WTC11 (cell line): ENCODE measurements at regions not wholly inside any gene's neighbourhood (a gene's known extent, or its start where the extent isn't known, plus 50 kb on each side); places are given as distances from the start of the nearest gene placed in this dataset.

Experiments used
- ATAC-seq: fragments of 200-7000 bp; cut with Tn5 transposase; 2 replicates; pipeline ENCODE4 v1.10.0; 2021; ENCODE audit warnings: mild to moderate bottlenecking, moderate library complexity
- CTCF ChIA-PET: fragments of 300-600 bp; sonication (Branson Sonifier 250); formaldehyde crosslinking; loops from one replicate; lab custom pipeline; 2021; ENCODE audit warnings: antibody characterized with exemption; lab: Charles Lee
- POLR2A ChIA-PET: fragments of 350-600 bp; sonication (Branson Sonifier 250); formaldehyde crosslinking; loops from one replicate; lab custom pipeline; 2021; ENCODE audit warnings: antibody characterized with exemption; lab: Charles Lee
- DNase-seq: peaks from one replicate; pipeline ENCODE4 v3.0.0; 2021; ENCODE audit warnings: low spot score
- H3K27ac Mint-ChIP-seq: 2 replicates; pipeline ENCODE4 v1.8.0; 2021; ENCODE audit warnings: mixed read lengths
- H3K27me3 Mint-ChIP-seq: 2 replicates; pipeline ENCODE4 v1.8.0; 2021; ENCODE audit warnings: low read depth, mild to moderate bottlenecking, moderate library complexity, mixed read lengths
- H3K36me3 Mint-ChIP-seq: 2 replicates; pipeline ENCODE4 v1.8.0; 2021; ENCODE audit warnings: mixed read lengths
- H3K4me1 Mint-ChIP-seq: 2 replicates; pipeline ENCODE4 v1.8.0; 2022; ENCODE audit warnings: mixed read lengths
- H3K4me3 Mint-ChIP-seq: 2 replicates; pipeline ENCODE4 v1.8.0; 2021; ENCODE audit warnings: mild to moderate bottlenecking, moderate library complexity, mixed read lengths
- H3K9me3 Mint-ChIP-seq: 2 replicates; pipeline ENCODE4 v1.8.0; 2021; ENCODE audit warnings: mixed read lengths
- CBFB ChIP-seq: sonication (generic); formaldehyde crosslinking; IDR thresholded peaks from 2 replicates; pipeline ENCODE4 v1.8.1; 2022; ENCODE audit warnings: mild to moderate bottlenecking, low read depth, missing genetic modification reagents
- CTCF ChIP-seq: fragments of 200-600 bp; IDR thresholded peaks from 2 replicates; pipeline ENCODE4 v1.8.0; 2022; ENCODE audit warnings: antibody characterized with exemption
- E2F1 ChIP-seq: sonication (generic); formaldehyde crosslinking; IDR thresholded peaks from 2 replicates; pipeline ENCODE4 v1.8.0; 2022; ENCODE audit warnings: mild to moderate bottlenecking, missing genetic modification reagents
- E2F5 ChIP-seq: sonication (generic); formaldehyde crosslinking; IDR thresholded peaks from 2 replicates; pipeline ENCODE4 v1.8.1; 2022; ENCODE audit warnings: mild to moderate bottlenecking, moderate library complexity, missing genetic modification reagents
- ELF4 ChIP-seq: sonication (generic); formaldehyde crosslinking; IDR thresholded peaks from 2 replicates; pipeline ENCODE4 v1.8.1; 2022; ENCODE audit warnings: low read depth, mild to moderate bottlenecking, moderate library complexity, missing genetic modification reagents
- EMX1 ChIP-seq: fragments of 250-450 bp; sonication (Bioruptor Pico); IDR thresholded peaks from 2 replicates; pipeline ENCODE4 v1.8.0; 2021; ENCODE audit warnings: mild to moderate bottlenecking
- JAZF1 ChIP-seq: fragments of 250-450 bp; sonication (Bioruptor Pico); IDR thresholded peaks from 2 replicates; pipeline ENCODE4 v1.9.0; 2021; ENCODE audit warnings: moderate library complexity, mild to moderate bottlenecking, inconsistent platforms
- JUN ChIP-seq: sonication (generic); formaldehyde crosslinking; IDR thresholded peaks from 2 replicates; pipeline ENCODE4 v1.8.0; 2023; ENCODE audit warnings: mild to moderate bottlenecking, missing genetic modification reagents
- MAX ChIP-seq: sonication (generic); formaldehyde crosslinking; IDR thresholded peaks from 2 replicates; pipeline ENCODE4 v1.8.0; 2022; ENCODE audit warnings: mild to moderate bottlenecking, missing genetic modification reagents
- NFYB ChIP-seq: sonication (generic); formaldehyde crosslinking; conservative IDR thresholded peaks from 2 replicates; pipeline ENCODE4 v1.8.0; 2022; ENCODE audit warnings: low read depth, missing genetic modification reagents
- PREB ChIP-seq: sonication (generic); formaldehyde crosslinking; IDR thresholded peaks from 2 replicates; pipeline ENCODE4 v1.8.1; 2022; ENCODE audit warnings: mild to moderate bottlenecking, missing genetic modification reagents, moderate library complexity, borderline replicate concordance
- RORB ChIP-seq: fragments of 250-450 bp; sonication (Bioruptor Pico); IDR thresholded peaks from 2 replicates; pipeline ENCODE4 v1.9.0; 2021; ENCODE audit warnings: mild to moderate bottlenecking
- SMAD4 ChIP-seq: sonication (generic); formaldehyde crosslinking; IDR thresholded peaks from 2 replicates; pipeline ENCODE4 v1.8.0; 2022; ENCODE audit warnings: mild to moderate bottlenecking, missing genetic modification reagents
- SP1 ChIP-seq: sonication (generic); formaldehyde crosslinking; conservative IDR thresholded peaks from 2 replicates; pipeline ENCODE4 v1.8.1; 2022; ENCODE audit warnings: missing genetic modification reagents
- TEAD1 ChIP-seq: sonication (generic); formaldehyde crosslinking; IDR thresholded peaks from 2 replicates; pipeline ENCODE4 v1.8.0; 2022; ENCODE audit warnings: mild to moderate bottlenecking, missing genetic modification reagents
- ZBTB21 ChIP-seq: sonication (generic); formaldehyde crosslinking; IDR thresholded peaks from 2 replicates; pipeline ENCODE4 v1.8.1; 2023; ENCODE audit warnings: mild to moderate bottlenecking, missing genetic modification reagents, borderline replicate concordance
- ZNF121 ChIP-seq: sonication (generic); formaldehyde crosslinking; IDR thresholded peaks from 2 replicates; pipeline ENCODE4 v1.8.0; 2023; ENCODE audit warnings: missing genetic modification reagents
- ZNF425 ChIP-seq: fragments of 250-450 bp; sonication (Bioruptor Pico); conservative IDR thresholded peaks from 2 replicates; pipeline ENCODE4 v1.9.0; 2021; ENCODE audit warnings: mild to moderate bottlenecking
- ZNF671 ChIP-seq: fragments of 250-450 bp; sonication (Bioruptor Pico); IDR thresholded peaks from 2 replicates; pipeline ENCODE4 v1.8.0; 2021; ENCODE audit warnings: mild to moderate bottlenecking
- TF ChIP-seq, protein P1 (sequence below): sonication (generic); formaldehyde crosslinking; IDR thresholded peaks from 2 replicates; pipeline ENCODE4 v1.8.0; 2023; ENCODE audit warnings: mild to moderate bottlenecking, missing genetic modification reagents
- TF ChIP-seq, protein P2 (sequence below): sonication (generic); formaldehyde crosslinking; IDR thresholded peaks from 2 replicates; pipeline ENCODE4 v1.8.1; 2023; ENCODE audit warnings: mild to moderate bottlenecking, missing genetic modification reagents

GRCh38 chr7:116390363-116390762 lies 109.2 kb upstream of the CAV2 start (continued):
- TF ChIP-seq, protein P1, sequence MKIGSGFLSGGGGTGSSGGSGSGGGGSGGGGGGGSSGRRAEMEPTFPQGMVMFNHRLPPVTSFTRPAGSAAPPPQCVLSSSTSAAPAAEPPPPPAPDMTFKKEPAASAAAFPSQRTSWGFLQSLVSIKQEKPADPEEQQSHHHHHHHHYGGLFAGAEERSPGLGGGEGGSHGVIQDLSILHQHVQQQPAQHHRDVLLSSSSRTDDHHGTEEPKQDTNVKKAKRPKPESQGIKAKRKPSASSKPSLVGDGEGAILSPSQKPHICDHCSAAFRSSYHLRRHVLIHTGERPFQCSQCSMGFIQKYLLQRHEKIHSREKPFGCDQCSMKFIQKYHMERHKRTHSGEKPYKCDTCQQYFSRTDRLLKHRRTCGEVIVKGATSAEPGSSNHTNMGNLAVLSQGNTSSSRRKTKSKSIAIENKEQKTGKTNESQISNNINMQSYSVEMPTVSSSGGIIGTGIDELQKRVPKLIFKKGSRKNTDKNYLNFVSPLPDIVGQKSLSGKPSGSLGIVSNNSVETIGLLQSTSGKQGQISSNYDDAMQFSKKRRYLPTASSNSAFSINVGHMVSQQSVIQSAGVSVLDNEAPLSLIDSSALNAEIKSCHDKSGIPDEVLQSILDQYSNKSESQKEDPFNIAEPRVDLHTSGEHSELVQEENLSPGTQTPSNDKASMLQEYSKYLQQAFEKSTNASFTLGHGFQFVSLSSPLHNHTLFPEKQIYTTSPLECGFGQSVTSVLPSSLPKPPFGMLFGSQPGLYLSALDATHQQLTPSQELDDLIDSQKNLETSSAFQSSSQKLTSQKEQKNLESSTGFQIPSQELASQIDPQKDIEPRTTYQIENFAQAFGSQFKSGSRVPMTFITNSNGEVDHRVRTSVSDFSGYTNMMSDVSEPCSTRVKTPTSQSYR (CRISPR knock-in tag), result no peak
- TF ChIP-seq TEAD1 (CRISPR knock-in tag) (no peak), SMAD4 (CRISPR knock-in tag) (no peak), ELF4 (no peak), SP1 (CRISPR knock-in tag) (no peak)

- CTCF ChIA-PET, result no interaction called here
- H3K9me3 Mint-ChIP-seq, result peaks cover 8% of the 10 kb centered on the region
- POLR2A ChIA-PET, result no interaction called here
These were observed 106.7 kb upstream of the CAV2 start for GRCh38 chr7:116392806-116393205.

DNA sequence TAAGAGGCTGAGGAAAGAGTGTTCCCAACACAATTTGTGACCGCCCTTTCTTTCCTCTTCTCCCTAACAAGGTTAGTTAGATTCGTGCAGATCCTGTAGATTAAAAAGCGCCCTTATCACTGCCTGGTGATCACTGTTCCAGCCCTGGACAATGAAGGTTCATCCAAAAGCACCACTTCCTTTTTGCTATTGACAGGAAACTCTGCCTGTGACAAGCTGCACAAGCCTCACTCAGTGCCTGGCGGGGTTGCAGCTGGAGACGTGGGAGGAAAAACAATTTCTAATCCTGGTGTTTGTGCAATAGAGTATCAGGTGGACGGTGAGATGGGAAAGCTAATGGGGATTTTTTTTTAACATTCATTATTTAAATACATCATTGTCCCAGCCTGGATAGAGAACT lies 105.9 kb upstream of the CAV2 start:
- CTCF ChIA-PET, result no interaction called here
- peaks cover 8% of the 10 kb centered on the region; the same call in 1 of the 2 replicates for H3K36me3 Mint-ChIP-seq
- H3K4me1 Mint-ChIP-seq, result peaks cover 4% of the 10 kb centered on the region
- no peaks in the 10 kb centered on the region for H3K27me3 Mint-ChIP-seq
- no peak overlapping the region for H3K27ac Mint-ChIP-seq
- peaks cover 17% of the 10 kb centered on the region for H3K9me3 Mint-ChIP-seq
- ATAC-seq (no peak), DNase-seq (no peak)
- H3K4me3 Mint-ChIP-seq, result no peak overlapping the region
- POLR2A ChIA-PET, result no interaction called here
- TF ChIP-seq CTCF (no peak), ZNF121 (no peak), ZNF425 (no peak), JAZF1 (CRISPR knock-in tag) (no peak), MAX (no peak), RORB (CRISPR knock-in tag) (no peak), ZBTB21 (CRISPR knock-in tag) (no peak), CBFB (CRISPR knock-in tag) (no peak), NFYB (CRISPR knock-in tag) (no peak)

More at GRCh38 chr7:116392806-116393205, 106.7 kb upstream of the CAV2 start:
- peaks cover 4% of the 10 kb centered on the region for H3K4me1 Mint-ChIP-seq
- no peaks in the 10 kb centered on the region for H3K27me3 Mint-ChIP-seq
- no peak for TF ChIP-seq ZNF121
- TF ChIP-seq, protein P2, sequence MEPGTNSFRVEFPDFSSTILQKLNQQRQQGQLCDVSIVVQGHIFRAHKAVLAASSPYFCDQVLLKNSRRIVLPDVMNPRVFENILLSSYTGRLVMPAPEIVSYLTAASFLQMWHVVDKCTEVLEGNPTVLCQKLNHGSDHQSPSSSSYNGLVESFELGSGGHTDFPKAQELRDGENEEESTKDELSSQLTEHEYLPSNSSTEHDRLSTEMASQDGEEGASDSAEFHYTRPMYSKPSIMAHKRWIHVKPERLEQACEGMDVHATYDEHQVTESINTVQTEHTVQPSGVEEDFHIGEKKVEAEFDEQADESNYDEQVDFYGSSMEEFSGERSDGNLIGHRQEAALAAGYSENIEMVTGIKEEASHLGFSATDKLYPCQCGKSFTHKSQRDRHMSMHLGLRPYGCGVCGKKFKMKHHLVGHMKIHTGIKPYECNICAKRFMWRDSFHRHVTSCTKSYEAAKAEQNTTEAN (CRISPR knock-in tag), result no peak
- TF ChIP-seq E2F5 (CRISPR knock-in tag), result no peak
- no peak for TF ChIP-seq ZNF671 (CRISPR knock-in tag)
- no peak for TF ChIP-seq JUN
- no peak for TF ChIP-seq PREB (CRISPR knock-in tag)
- no peak for TF ChIP-seq E2F1
- TF ChIP-seq EMX1, result no peak
- TF ChIP-seq, all 79 proteins: peak for 0
- H3K4me3 Mint-ChIP-seq, result no peak overlapping the region
- ATAC-seq, result no peak
- H3K36me3 Mint-ChIP-seq, result peaks cover 2% of the 10 kb centered on the region; the same call in 1 of the 2 replicates
- DNase-seq, result no peak
- H3K27ac Mint-ChIP-seq, result no peak overlapping the region
